ENCODE measurements at regions not wholly inside any gene's neighbourhood (a gene's known extent, or its start where the extent isn't known, plus 50 kb on each side); places are given as distances from the start of the nearest gene placed in this dataset.
A peak's percentile ranks its signal among the peaks of the same experiment; 100 is the strongest.

DNA sequence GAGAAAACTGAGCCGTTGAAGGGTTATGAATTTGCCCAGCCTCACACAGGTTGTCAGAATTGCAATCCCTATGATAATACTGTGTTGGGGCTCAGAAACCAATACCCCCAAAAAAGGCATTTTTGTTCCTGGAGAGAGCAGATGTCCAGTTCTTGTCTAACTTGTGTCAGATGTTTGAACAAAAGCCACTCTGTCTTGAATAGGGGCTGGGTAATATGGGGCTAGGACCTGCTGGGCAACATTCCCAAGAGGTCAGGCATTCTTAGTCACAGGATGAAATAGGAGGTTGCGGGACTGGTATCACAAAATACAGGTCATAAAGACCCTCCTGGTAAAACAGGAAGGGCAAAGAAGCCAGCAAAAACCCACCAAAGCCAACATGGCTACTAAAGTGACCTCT lies 482.1 kb downstream of the IPMK start:
- DNase-seq = no peak

DNA sequence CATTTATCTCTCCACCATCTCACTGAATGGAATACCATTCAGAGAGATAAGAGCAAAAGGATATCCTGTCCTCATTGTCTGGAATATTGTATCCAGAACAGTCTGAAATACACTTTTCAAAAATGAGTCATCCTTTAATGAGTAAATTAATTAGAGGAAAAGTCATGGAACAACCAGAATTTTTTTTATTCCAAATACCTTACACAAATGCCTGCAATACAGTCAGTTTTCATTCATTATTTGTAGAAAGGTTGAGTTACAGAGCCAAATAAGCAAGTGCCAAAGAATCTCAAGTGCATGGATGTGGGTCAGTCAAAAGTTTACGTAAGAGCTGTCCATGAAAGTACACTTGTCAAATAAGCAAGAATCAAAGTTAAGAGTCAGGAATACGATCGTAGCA lies 482.6 kb downstream of the IPMK start:
- no peak for DNase-seq

DNA sequence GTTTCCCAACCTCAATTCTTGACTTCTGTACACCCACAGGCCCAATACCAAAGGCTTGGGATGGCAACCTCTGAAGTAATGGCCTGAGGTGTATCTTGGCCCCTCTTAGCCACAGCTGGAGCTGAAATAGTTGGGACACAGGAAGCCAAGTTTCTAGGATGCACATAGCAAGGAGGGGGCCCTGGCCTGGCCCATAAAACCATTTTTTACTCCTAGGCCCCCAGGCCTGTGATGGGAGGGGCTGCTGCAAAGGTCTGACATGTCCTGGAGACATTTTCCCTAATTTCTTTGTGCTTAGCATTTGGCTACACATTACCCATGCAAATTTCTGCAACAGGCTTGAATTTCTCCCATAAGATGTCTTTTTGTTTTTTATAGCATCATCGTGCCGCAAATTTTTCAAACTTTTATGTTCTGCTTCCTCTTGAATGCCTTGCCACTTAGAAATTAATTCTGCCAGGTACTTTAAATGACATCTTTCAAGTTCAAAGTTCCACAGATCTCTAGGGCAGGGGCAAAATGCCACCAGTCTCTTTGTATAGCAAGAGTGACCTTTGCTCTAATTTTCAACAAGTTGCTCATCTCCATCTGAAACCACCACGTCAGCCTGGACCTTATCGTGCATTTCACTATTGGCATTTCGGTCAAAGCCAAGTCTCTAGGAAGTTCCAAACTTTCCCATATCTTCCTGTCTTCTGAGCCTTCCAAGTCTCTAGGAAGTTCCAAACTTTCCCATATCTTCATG lies 490.8 kb downstream of the IPMK start:
- DNase-seq = no peak

DNA sequence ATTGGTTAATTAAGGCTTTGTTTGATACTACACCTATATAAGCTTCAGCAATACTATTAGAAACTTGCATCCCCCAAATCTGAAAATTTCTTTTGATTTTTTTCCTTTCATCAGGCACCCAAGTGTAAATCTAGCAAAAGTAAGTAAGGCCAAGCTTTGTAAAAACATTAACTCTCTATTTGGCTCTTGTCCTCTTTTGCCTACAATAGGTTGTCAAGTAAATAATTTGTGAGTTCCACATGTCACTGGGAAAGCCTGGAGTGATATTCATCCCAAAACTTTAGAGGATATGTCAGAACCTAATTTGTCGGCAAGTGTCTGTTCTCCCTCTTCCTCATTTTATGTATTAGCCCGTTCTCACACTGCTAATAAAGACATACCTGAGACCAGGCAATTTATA lies 492.4 kb downstream of the IPMK start:
- DNase-seq = no peak

DNA sequence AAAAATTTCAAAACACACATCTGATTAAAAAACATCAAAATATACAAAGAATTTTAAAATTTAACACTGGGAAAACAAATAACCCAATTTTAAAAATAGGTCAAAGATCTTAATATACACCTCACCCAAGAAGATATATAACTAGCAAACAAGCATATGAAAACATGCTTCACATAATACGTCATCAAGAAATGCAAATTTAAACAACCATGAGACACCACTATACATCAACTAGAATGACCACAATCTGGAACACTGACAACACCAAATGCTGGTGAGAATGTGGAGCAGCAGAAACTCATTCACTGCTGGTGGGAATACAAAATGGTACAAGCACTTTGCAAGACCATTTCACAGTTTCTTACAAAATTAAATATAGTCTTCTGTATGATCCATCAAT lies 498.4 kb downstream of the IPMK start:
- no peak for DNase-seq

DNA sequence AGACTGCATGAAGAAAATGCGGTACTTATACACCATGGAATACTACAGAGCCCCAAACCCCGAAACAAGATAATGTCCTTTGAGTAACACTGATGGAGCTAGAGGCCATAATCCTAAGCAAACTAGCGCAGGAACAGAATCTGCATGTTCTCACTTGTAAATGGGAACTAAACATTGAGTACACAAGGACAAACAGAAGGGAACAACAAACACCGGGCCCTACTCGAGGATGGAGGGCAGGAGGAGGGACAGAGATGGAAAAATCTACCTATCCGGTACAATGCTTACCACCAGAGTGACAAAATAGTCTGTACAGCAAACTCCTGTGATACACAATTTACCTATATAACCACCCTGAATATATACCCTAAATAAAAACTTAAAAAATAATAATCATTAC lies 507.9 kb downstream of the IPMK start:
- no peak for DNase-seq

DNA sequence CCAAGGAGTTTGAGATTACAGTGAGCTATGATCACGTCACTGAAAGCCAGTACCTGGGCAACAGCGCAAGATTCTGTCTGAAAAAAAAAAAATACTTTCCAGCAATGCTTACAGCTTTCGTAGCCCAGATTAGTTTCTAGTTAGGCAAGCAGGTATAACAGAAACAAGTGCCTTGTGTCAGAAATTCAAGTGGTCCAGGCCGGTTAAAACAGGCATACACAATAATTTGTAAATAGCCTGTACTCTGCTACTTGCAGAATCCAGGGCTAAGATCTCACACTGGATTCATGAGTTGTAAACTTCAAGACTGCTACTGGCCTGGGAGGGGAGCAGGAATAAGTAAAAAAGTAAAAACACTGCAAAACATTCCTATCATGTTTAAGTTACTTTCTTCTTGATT lies 512.9 kb downstream of the IPMK start:
- no peak for DNase-seq

DNA sequence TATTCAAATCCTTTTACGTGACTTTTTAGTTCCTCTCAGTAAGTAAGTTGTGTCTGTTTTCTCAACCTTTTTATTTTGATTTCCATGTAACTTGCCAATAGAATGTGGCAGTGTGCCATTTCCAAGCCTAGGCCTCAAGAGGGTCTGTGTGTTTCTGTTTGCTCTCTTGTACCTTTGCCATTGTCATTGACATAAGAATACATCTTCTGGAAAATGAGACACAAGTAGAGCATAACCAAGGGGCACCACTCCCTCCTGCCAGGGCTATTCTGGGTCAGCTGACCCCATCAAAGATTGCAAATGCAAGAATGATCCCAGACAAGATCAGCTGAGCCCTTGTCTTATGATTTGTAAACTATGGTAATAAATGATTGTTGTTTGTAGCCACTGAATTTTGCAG lies 524.0 kb downstream of the IPMK start:
- no peak for DNase-seq

DNA sequence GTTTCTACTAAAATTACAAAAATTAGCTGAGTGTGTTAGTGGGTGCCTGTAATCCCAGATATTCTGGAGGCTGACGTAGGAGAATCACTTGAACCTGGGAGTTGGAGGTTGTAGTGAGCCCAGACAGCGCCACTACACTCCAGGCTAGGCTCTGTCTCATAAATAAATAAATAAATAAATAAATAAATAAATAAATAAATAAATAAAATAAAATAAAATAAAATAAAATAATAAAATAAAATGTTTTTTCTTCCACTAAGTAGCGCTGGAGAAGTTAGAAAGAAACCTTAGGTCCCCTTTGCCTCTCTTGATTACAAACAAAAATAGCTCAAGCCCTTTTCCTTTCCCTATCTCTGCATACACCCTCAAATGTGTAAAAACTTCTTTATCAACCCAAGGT lies 525.9 kb downstream of the IPMK start:
- no peak for DNase-seq

DNA sequence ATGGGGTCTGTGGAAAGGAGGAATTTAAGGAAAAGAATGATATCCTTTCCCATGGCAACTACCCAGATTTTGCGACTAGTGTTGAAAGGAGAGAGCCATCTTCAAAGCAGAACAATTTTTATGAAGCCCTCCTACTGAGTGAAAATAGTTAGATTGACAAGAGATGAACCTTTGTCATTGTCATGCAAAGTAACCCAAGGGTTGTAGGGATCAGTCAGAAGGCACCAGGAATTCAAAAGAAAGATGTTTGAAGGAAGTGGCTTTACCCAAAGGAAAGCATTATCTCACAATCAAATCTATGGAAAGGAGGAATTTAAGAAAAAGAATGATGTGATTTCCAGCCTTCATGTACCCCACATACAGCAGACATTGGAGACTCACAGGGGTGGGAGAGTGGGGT lies 544.4 kb downstream of the IPMK start:
- DNase-seq = no peak

DNA sequence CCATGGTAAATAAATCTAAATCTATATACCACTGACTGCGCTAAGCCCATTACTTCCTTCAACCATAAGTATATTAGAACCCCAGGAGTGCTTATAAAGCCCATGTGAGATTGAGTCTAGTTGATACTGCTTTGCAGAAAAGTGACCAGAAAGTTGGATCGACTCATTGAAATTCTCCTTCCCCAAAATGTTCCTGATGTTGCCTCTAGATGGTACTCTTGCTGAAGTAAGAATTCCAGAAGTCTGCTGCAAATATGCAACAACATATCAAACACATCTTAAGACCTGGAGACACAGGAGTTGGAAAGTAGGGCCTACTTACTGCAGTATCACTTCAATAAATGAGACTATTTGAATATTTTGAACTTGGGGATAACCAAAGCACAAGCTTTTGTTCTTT lies 550.8 kb downstream of the IPMK start:
- peak; percentile 42 to 68 for DNase-seq

DNA sequence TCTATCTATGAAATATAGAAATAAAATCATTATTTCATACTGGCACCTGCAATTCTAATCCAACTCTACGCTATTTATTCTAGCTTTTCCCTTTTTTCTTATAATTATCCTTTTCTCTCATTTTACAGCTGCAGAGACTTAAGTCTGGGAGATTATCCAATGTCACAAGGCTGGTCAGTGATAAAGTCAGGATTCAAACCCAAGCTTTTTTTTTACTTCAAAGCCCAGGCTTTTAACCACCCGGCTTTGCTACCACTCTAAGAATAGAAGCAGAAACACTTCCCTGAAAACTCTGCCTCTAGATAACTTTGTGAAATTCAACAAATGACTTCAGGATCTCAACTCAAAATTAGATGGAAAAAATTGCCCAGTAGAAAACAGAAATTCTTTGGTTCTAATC lies 552.5 kb downstream of the IPMK start:
- no peak for DNase-seq

DNA sequence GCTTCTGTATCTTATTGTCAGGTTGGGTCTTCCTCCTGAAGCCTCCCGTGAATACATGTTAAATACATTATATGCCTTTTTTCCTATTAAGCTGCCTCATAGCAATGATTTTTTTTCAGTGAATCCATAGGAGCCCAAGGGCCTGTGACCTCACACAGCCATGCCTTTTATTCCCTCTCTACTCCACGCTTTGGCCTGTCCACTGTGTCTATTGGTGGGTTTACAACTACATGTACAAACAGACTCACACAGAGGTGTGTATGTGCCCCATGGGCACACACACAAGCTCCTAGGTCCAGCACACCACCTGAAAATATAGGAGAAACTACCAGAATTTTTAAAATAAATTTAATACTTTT lies 560.4 kb downstream of the IPMK start:
- DNase-seq = no peak

DNA sequence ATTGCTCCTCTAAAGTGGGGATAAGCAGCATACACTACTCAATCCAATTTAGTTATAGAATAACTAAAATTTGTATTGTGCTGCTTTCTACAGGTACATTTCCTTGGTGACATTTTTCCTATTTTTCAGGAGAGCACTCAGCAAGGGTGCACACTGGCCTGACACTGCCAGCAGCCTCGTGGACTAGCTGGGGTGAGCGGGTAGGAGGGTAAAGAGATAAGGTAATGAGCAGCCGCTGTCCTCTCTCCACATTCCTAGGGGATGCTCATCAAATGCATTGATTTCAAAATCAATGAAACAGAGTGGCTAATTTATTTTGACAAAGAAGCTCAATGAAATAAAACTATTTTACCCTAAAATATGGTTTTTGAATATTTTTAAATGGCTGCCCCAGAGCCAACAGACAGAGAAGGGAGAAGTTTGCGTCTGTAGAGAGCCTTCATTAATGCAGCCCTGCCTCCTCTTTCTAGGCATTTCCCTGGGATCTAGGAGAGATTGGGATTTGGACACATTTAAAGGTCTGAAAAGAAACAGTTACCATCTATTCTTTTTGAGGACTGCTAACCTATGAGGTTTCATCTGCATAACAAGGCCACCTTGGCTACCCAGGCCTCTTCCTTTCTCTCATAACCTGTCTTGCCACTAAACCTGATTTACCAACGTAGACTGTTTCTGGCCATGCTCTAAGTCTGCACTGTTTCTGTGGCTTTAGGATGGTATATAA lies 561.0 kb downstream of the IPMK start:
- DNase-seq = no peak

DNA sequence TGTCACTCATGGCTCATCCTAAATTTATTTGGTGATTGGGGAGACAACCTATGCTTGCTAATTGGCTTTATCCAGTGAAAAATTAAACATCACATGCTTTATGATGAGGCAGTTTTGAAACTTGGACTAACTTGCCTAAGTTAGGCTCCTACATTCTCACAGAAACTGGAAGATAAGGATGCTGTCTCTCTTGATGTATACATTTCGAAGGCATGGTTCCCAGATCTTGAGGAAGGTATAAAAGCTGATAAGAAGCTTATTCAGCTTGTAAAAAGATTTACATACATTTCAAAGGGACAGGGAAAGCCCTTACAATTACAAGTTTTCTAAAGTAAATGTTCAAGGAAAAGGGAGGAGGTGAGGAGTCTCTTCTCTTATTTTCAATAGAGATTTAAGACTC lies 561.7 kb downstream of the IPMK start:
- DNase-seq = no peak

DNA sequence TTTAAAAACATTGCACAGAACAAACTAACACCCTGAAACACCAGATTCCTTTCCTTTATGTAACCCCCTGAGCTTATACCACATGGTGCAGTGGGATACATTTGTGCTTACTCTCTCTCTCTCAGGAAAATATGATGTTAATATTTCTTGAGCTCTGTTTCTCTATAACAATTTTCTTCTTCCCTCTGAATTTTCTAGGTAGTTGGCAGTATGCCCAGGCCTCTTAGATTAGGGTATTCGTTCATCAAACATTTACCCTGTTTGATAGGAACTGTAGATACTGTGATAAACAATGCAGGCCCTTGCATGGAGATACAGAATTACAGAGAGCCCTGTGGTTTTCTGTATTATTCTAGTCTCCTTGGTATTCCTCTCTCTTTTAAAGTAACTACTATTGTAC lies 567.8 kb downstream of the IPMK start:
- DNase-seq = no peak

DNA sequence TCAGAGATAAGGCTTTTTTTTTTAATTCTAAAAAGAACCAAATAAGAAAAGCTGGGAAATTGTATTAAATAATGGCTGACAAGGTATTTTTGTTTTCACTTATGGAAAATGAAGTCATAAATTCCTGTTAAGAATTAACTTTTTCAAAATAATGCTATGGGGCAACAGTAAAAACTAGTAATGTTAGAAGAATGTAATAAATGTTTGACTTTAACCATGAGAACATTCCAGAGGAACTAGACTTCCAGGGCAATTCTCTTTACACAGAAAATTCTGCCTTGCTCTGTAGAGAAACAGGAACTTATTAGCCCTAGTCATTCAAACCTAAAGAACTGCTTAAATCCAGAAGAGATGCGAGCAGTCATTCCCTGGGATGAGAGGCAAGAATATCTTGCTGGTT lies 571.1 kb downstream of the IPMK start:
- DNase-seq = no peak

DNA sequence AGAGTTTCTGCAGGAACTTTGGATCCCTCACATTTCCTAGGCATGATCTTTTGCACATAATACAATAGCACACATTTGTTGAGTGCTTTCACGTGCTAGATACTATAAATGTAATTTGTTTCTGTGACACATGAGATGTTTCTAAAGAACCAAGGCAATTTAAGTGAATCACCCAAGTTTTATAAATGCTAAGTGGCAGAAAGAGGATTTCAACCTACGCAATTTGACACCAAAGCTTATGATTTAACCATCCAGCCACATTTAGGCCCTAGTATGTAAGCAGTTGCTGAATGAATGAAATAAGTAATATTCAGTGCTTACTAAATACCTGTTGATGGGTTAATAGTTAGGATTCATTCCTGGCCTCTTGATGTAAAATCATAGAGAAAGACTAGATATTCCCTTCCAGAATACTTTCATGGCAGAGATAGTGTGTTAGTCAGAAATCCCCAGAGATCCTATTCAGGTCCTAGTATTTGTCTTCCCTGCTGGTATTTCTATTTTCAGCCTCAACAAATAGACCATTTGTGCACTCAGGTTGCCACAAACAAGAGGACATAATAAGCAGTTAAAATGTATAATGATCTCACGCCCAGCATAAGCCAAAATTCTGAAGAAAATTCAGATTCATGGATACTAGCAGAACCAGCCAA lies 572.6 kb downstream of the IPMK start:
- DNase-seq = no peak

DNA sequence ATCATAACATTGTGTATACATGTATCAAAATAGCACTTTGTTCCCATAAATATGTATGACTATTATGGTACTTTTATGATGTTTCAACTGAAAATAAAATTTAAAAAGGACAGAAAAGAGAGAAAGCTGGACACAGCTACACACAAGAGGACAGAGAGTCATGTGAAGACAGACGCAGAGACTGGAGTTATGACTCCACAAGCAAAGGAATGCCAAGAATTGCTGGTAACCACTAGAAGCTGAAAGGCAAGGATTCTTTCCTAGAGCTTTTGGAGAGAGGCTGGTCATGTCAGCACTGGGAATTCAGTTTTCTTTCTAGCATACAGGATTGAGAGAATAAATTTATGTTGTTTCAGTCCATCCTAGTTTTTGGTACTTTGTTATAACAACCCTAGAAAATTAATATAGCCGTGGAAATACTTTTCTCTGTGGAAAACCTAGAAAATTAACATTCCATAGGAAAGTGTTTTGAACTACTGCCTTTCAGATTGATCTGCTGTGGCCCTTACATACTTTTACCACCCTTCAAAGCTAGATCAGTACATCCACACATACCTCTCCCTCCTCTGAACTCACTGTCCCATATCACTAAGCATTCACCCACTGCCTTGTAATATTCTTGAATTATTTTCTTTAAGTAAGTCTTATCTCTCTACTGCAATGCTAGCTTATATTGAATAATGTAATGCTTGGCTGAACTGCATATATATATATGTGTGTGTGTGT lies 575.3 kb downstream of the IPMK start:
- no peak for DNase-seq

DNA sequence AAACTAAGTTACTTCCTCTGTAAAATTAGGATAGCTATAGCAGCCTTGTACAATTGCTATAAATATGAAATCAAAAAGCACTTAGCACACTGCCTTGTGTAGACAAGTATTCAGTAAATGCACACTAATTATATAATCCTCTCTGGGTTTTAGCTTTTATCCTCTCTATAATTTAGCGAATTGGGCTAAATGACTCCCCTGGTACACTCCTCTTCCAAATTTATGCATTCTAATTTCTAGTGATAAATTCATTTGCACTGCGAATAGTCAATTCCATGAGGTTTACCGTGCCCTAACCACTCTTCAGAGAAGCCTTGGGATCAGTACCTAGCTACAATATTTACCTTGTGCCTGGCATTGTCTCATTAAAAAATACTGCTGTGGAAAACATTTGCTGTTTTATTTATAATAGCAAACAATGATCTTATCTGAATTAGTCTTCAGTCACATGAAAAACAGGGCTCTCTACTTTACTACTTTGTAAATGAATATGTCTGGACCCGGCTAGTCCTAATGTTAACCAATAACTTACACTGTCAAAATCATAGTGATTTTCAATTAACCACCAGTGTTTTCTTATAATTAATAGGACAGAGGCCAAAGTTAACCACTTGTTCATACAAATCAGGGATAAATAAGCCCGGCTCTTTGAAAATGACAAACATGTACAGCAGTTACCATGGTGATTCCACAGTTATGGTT lies 577.9 kb downstream of the IPMK start:
- DNase-seq = no peak

DNA sequence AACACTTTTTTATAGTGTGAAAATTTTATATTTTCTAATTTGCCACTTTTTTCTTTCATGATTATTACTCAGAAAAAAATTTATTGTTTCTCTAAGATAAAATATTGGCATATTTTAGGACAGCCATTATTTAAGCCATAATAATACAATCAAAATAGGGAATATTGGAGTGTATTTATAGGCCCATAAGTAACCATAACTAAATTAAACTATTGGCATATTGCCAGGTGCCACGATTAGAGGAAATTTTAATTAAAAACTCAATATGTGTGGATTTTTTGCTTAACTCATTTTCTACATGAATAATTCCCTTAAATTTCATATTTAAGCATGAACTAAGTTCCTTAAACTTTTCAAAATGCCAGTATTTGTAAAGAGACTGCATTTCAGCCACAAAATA lies 587.8 kb downstream of the IPMK start:
- DNase-seq = no peak

DNA sequence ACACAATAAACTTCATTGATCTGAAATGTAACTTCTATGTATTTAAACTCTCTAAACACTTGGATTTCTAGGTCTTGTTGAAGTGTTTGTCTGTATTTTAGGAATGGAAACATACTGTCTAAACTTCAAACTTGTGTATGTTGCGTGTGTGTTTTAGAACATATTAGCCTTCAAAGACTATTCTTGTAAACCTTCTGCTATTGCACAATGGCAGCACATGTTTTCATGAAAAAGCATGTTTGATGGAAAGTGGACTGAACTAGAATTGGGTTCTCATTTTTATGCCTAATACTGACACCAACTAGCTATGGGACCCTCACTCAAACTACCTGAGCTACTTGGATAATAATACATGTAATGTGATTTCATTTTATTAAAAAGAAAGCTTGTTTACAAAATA lies 592.6 kb downstream of the IPMK start:
- DNase-seq = no peak

DNA sequence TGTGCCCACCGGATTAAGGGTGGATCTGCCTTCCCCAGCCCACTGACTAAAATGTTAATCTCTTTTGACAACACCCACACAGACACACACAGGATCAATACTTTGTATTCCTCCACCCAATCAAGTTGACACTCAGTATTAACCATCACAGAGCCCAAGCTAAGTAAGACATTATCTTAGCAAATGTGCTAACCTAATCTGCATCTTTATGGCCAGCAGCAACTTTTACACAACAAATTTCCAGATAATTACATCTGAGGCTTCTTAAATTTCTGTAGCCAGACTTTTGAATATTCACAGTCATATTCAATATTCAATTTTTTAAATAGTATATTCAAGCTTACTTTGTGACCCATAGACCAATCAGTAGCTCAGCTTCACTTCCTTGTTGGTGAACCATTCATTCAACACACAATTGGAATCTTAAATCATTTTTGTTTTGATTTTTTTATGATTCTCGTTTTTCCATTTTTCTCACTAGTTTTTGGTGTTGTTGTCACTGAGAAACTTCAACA lies 594.2 kb downstream of the IPMK start:
- DNase-seq = no peak
